Adrenal gland (tissue), 9 donors: ENCODE measurements at regions not wholly inside any gene's neighbourhood (a gene's known extent, or its start where the extent isn't known, plus 50 kb on each side); places are given as distances from the start of the nearest gene placed in this dataset.

Source experiments
- DNase-seq, 7 donors: peaks; one replicate each; pipeline ENCODE4 v3.0.0-alpha.2; 2019 to 2020
- H3K27ac ChIP-seq, 5 donors: fragments of 200-600 bp; sonication (generic) in 4 of 5; 1 replicate in 3 of 5; 2 replicates in 2 of 5; pipeline versions ENCODE4 v1.5.1 to v1.8.0; 2016 to 2020; ENCODE audit warnings: mild to moderate bottlenecking in 1 of 5
- H3K27me3 ChIP-seq: fragments of 200-600 bp; 2 replicates; pipeline ENCODE4 v1.8.0; 2021
- H3K36me3 ChIP-seq, 2 donors: fragments of 200-600 bp; replicated peaks in 1 of 2; 1 replicate in 1 of 2; 2 replicates in 1 of 2; pipeline versions ENCODE4 v1.5.1 to v1.8.0; 2018 to 2022
- H3K4me1 ChIP-seq, 2 donors: fragments of 200-600 bp; replicated peaks in 1 of 2; 1 replicate in 1 of 2; 2 replicates in 1 of 2; pipeline versions ENCODE4 v1.5.1 to v1.8.0; 2018 to 2021
- H3K4me3 ChIP-seq, 4 donors: fragments of 200-600 bp; sonication (generic) in 3 of 4; one replicate each; pipeline ENCODE4 v1.5.1; 2016 to 2018
- H3K9me3 ChIP-seq, 3 donors: fragments of 200-600 bp; sonication (generic) in 1 of 3; replicated peaks in 1 of 3; 1 replicate in 2 of 3; 2 replicates in 1 of 3; pipeline versions ENCODE4 v1.5.1 to v1.8.0; 2016 to 2021
- POLR2A ChIP-seq, 2 donors: fragments of 450-650 bp; IDR thresholded peaks; one replicate each; pipeline ENCODE4 v1.6.1; 2017; ENCODE audit warnings: antibody characterized with exemption in 2 of 2, mild to moderate bottlenecking in 2 of 2, moderate library complexity in 1 of 2
- WGBS, 4 donors: extraction: QIAGEN DNeasy Blood & Tissue Kit in 2 of 4; methylation state at CpG; one replicate each; pipeline versions ENCODE4 v1.1.5 to v1.1.7; 2013 to 2017; 5-methylcytosine and 5-hydroxymethylcytosine counted together
- intact Hi-C, 2 donors: fragments of 100-400 bp; cut with DNase I; formaldehyde crosslinking; loops; one replicate each; pipeline versions ENCODE4 v1.14.1 to v1.15.0; 2022 to 2023
- TF ChIP-seq, protein P1 (sequence below), 6 experiments: fragments of 450-650 bp in 4 of 6; fragments of 200-600 bp in 2 of 6; sonication (generic) in 1 of 6; IDR thresholded peaks; 1 replicate in 5 of 6; 2 replicates in 1 of 6; pipeline versions ENCODE4 v1.5.1 to v1.8.0; 2016 to 2021; ENCODE audit warnings: antibody characterized with exemption in 6 of 6, mild to moderate bottlenecking in 2 of 6, moderate library complexity in 1 of 6
- donor health status: healthy with polysubstance abuse.
- donor health status: Bipolar disorder and iron deficiency.
- donor health status: DM: yes; HTN: yes; CAD: no.
- donor health status: DM: no; HTN: no; CAD: no.
- donor health status: DM: no; HTN: no; CAD: no.

DNA sequence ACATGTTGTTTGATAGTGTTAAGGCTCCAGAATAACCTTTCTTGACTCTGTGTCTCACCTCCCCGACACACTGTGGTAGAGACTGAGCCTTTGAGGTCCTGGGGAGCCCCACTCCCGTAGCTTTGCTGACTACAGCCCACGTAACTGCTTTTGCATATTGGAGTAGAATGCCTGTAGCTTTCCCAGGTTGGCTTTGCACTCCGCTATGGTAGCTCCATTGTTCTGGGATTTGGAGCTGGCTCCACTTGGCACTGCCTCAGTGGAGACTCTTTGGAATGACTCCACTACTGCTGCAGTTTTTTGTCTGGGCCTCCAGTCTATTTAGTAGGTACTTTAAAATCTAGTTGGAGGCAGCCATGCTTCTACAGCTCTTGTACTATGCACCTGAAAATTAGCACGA is 56.2 kb upstream of the ANXA1 start:
- 85 to 96% (median 92%) methylated on average over 5 of the region's 5 CpGs for WGBS, 4 donors
- no peaks in the 10 kb centered on the region for H3K27me3 ChIP-seq
- H3K27ac ChIP-seq = no peak overlapping the region
- no peak for DNase-seq
- no peak overlapping the region for H3K4me3 ChIP-seq
- no peaks in the 10 kb centered on the region for H3K9me3 ChIP-seq
- TF ChIP-seq, protein P1, sequence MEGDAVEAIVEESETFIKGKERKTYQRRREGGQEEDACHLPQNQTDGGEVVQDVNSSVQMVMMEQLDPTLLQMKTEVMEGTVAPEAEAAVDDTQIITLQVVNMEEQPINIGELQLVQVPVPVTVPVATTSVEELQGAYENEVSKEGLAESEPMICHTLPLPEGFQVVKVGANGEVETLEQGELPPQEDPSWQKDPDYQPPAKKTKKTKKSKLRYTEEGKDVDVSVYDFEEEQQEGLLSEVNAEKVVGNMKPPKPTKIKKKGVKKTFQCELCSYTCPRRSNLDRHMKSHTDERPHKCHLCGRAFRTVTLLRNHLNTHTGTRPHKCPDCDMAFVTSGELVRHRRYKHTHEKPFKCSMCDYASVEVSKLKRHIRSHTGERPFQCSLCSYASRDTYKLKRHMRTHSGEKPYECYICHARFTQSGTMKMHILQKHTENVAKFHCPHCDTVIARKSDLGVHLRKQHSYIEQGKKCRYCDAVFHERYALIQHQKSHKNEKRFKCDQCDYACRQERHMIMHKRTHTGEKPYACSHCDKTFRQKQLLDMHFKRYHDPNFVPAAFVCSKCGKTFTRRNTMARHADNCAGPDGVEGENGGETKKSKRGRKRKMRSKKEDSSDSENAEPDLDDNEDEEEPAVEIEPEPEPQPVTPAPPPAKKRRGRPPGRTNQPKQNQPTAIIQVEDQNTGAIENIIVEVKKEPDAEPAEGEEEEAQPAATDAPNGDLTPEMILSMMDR (IDR thresholded peaks at IDR 0.05) = no peak
- TF ChIP-seq POLR2A (IDR thresholded peaks at IDR 0.05) = no peak
- no peaks in the 10 kb centered on the region for H3K4me1 ChIP-seq
- H3K36me3 ChIP-seq = no peaks in the 10 kb centered on the region
- intact Hi-C loops = no loop called here

DNA sequence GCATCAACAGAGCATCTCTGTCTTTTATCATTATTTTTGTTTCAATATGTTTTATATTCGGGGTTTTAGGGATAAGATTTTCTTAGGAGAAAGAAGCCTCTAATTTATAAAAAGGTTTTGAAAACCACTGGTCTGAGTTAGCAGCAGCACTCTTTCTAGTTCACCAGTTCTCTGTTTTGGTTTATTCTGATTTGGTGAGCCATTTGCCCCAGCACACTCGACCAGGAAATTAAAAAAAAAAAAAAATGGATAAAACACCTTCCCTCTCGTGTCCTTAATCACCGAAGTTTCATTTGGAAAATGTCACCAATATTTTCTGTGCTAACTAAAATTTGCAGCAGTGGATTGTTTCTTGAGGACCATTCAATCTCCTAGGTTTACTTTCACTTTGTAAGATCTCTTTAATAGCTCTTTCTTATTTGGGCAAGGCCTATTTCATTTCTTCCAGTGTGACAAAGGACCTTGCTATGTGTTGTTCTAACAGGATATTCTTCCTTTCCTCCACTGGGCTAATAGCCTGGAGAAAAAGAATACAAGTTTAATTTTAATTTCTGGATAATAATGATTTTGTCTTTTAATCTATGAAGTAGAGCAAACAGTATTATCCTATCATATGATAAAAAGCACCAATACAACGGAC is 57.8 kb upstream of the ANXA1 start:
- Histone ChIP-seq H3K27me3 (no peaks in the 10 kb centered on the region), H3K27ac (no peak overlapping the region), H3K36me3 (no peaks in the 10 kb centered on the region), H3K9me3 (no peaks in the 10 kb centered on the region), H3K4me3 (peak overlapping the region in 1 of 4 donors; percentile 35), H3K4me1 (no peaks in the 10 kb centered on the region)
- TF ChIP-seq, protein P1 (IDR thresholded peaks at IDR 0.05) = no peak
- no peak for TF ChIP-seq POLR2A (IDR thresholded peaks at IDR 0.05)
- 71 to 79% (median 75%) methylated on average over 5 of the region's 5 CpGs for WGBS, 4 donors
- DNase-seq = no peak
- intact Hi-C loops = no loop called here

DNA sequence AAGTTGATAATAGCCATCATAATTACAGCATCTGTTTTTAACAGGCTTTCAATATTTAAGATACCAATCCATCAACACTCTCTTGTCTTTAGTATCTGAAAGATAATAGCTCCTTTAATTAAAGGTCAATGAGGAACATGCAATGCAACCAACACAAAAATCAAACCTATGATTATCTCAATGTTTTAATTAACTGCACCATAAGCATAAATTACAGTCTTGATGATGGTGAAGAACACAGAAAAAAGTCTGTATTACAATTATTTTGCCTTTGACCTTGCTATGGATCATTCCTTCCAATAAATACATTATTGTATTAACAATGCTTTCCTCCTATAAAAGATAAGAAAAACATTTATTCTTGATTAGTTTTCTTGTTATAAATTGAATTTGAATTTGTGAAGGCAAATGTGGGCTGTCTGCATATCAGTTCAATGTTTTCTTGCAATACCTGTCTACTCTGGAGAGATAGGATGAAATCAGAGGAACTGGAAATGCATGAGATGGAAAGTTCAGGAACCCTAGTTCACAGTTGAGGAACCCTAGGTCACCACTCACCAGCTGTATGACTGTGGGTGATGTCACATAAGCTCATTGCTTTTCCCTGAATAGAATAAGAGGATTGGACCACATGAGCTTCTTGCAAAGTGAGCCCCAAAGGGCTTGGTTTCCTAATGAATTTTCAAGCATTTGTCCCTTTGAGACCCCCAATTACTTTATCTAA is 58.5 kb upstream of the ANXA1 start:
- Histone ChIP-seq H3K4me1 (no peaks in the 10 kb centered on the region), H3K27ac (no peak overlapping the region), H3K27me3 (no peaks in the 10 kb centered on the region), H3K4me3 (no peak overlapping the region), H3K36me3 (no peaks in the 10 kb centered on the region), H3K9me3 (no peaks in the 10 kb centered on the region)
- intact Hi-C loops = no loop called here
- TF ChIP-seq POLR2A (IDR thresholded peaks at IDR 0.05) = no peak
- TF ChIP-seq, protein P1 (IDR thresholded peaks at IDR 0.05) = no peak
- no peak for DNase-seq

DNA sequence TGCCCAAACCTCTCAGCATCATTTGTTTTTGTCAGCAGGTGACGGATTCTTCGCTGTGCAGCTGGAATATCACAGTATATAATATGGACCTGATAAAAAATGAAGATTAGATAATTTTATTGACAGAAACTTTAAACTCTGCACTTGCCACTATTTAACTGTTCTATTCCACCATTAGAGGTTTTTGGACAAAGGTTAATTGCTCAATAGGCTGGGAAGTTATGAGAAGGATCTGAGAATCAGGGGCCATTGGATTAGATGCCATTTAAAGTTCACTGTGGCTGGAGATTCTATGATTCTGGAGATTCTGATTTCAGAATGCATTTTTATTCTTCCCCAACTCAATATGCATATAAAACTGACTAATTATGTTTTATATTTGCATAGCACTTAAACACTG is 59.8 kb upstream of the ANXA1 start:
- Histone ChIP-seq H3K9me3 (no peaks in the 10 kb centered on the region), H3K36me3 (no peaks in the 10 kb centered on the region), H3K4me1 (no peaks in the 10 kb centered on the region), H3K27ac (no peak overlapping the region), H3K4me3 (no peak overlapping the region), H3K27me3 (no peaks in the 10 kb centered on the region)
- WGBS, 4 donors = 87 to 93% (median 89%) methylated on average over 2 of the region's 2 CpGs
- TF ChIP-seq, protein P1 (IDR thresholded peaks at IDR 0.05) = no peak
- TF ChIP-seq POLR2A (IDR thresholded peaks at IDR 0.05) = no peak
- no peak for DNase-seq
- intact Hi-C loops = no loop called here
